GM12864 (cell line): ENCODE measurements at regions not wholly inside any gene's neighbourhood (a gene's known extent, or its start where the extent isn't known, plus 50 kb on each side); places are given as distances from the start of the nearest gene placed in this dataset.

Experiments used
- DNase-seq: peaks from one replicate; pipeline ENCODE4 v3.0.0-alpha.2; 2011; ENCODE audit warnings: low read depth
- H3K4me3 ChIP-seq: 2 replicates; pipeline ENCODE4 v1.5.1; 2011; ENCODE audit warnings: mild to moderate bottlenecking, low read depth, low read length, control low read depth
- CTCF ChIP-seq: IDR thresholded peaks from 2 replicates; pipeline ENCODE4 v1.5.1; 2011; ENCODE audit warnings: low read depth, mild to moderate bottlenecking, moderate library complexity, low read length, control low read depth, inconsistent platforms; ENCODE audit errors: missing control alignments

- TF ChIP-seq CTCF: no peak
- no peak overlapping the region for H3K4me3 ChIP-seq
- no peak for DNase-seq
Measured at GRCh38 chr20:60410618-60411264, 452.5 kb downstream of the CDH26 start.

DNA sequence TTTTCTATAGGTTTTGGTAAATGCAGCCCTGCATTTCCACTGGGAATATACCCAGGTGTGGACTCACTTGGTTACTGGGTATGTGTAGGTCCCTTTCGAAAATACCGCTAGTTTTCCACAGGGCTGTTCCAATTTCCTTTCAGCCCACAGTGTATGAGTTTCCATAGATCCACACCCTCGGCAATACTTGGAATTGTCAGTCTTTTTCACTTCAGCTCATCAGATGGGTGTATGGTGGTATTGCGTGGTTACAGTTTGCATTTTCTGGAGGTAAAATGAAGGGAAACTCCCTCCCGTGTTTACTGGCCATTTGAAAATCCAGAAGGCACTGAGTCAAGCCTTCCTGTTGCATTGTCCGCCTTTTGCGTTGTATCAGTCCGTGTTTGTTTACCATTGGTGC is 453.6 kb downstream of the CDH26 start:
- no peak for TF ChIP-seq CTCF
- DNase-seq: no peak
- no peak overlapping the region for H3K4me3 ChIP-seq

DNA sequence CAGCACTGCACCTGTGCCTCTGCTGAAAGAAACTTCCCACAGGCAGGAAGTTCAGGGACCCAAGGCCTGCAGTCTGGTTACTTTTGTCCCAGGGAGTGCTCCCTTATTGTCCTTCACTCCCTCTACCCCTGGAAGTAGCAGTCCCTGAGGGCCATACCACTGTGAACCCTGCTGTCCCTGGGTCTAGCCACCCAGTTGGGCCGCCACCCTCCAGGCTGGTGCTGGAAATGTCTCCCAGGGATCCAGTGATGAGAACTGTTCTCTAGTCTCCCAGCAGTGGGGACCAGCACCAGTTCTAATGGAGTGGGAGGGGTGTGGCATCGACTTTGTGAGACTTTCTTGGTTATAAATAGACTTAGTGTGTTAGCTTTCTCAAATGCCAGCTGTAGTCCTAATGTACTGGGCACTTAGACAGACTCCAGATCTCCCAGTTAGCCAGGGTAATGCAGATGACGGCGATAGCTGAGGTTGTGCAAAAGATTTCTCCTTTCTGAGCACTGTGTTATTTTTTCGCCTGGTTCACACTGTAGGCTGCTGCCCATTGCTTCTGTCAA is 462.5 kb downstream of the CDH26 start:
- TF ChIP-seq CTCF: no peak
- no peak overlapping the region for H3K4me3 ChIP-seq
- DNase-seq: no peak

- DNase-seq: no peak
- H3K4me3 ChIP-seq: no peak overlapping the region
- TF ChIP-seq CTCF: no peak
Measured at GRCh38 chr20:60422848-60423247, 464.6 kb downstream of the CDH26 start.

DNA sequence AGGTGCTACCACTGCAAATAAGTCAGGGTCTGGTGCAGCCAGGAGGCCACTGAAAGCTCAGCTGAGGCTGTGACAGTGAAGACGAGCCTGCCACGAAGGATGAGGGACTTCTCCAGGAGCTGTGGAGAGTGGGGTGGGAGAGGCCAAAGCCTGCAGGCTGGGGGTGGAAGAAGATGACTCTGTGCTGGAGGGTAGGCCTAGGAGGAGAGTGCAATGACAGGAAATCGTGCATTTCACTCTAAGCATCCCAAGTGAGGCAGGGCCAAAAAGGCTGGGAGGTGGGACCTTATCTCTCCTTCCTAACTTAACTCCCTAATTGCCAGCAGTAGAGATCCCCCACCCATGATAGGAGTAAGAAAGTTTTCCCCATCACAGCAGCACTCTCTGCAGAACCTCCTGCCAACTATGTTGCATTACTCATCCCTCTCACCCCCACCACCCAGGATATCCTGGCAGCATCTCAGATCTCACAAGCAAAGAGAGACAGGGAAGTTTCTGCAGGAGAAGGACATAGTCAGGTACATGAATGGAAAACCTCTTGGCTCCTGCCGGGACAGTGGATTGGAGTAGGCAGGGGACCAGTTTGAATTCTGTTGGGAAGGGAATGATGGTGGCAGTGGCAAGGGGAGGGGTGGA is 466.2 kb downstream of the CDH26 start:
- H3K4me3 ChIP-seq: no peak overlapping the region
- no peak for DNase-seq
- no peak for TF ChIP-seq CTCF

GRCh38 chr20:60427516-60427915 is 469.3 kb downstream of the CDH26 start:
- no peak for DNase-seq
- TF ChIP-seq CTCF: no peak

More at GRCh38 chr20:60427516-60427915, 469.3 kb downstream of the CDH26 start:
- H3K4me3 ChIP-seq: no peak overlapping the region
